ENCODE measurements at regions not wholly inside any gene's neighbourhood (a gene's known extent, or its start where the extent isn't known, plus 50 kb on each side); places are given as distances from the start of the nearest gene placed in this dataset.

GRCh38 chr9:108553111-108553635 lies 302.6 kb downstream of the ACTL7B start:
- no peak overlapping the region for H4K5ac ChIP-seq (ENCODE audit: insufficient read length, low read depth, low read length)
- H2BK12ac ChIP-seq (ENCODE audit: insufficient read length, low read depth, low read length) = no peak overlapping the region
- no peaks in the 10 kb centered on the region for H4K20me1 ChIP-seq (ENCODE audit: control insufficient read depth, insufficient read depth, insufficient read length)
- no peaks in the 10 kb centered on the region for H3K79me2 ChIP-seq (ENCODE audit: insufficient read depth, low read length)
- H2AFZ ChIP-seq (ENCODE audit: low read length) = no peak overlapping the region
- peaks cover 1% of the 10 kb centered on the region for H3K27me3 Mint-ChIP-seq (ENCODE audit: low read depth)
- H3K14ac ChIP-seq (ENCODE audit: insufficient read depth, low read length) = no peak overlapping the region
- DNase-seq = no peak
- H4K91ac ChIP-seq (ENCODE audit: insufficient read length, low read depth, low read length) = no peak overlapping the region
- no peak overlapping the region for H2AK5ac ChIP-seq (ENCODE audit: insufficient read length, low read length)
- H3T11ph ChIP-seq (ENCODE audit: low read length) = no peak overlapping the region
- H3K9me3 Mint-ChIP-seq = no peaks in the 10 kb centered on the region
- H3K4ac ChIP-seq (ENCODE audit: low read depth, low read length) = no peak overlapping the region
- no peaks in the 10 kb centered on the region for H3K79me1 ChIP-seq (ENCODE audit: insufficient read depth, low read depth, low read length, poor library complexity, severe bottlenecking)
- no peak overlapping the region for H2BK5ac ChIP-seq (ENCODE audit: insufficient read length, low read length)
- H3K4me1 ChIP-seq (ENCODE audit: insufficient read depth, low read length) = no peaks in the 10 kb centered on the region
- no peak overlapping the region for H2BK120ac ChIP-seq (ENCODE audit: low read depth, low read length, poor library complexity, severe bottlenecking)
- H3K23ac ChIP-seq (ENCODE audit: insufficient read length, low read depth, low read length) = no peak overlapping the region
- H3K36me3 Mint-ChIP-seq (ENCODE audit: insufficient read depth in 1 of 3, low read depth in 3 of 3) = no peaks in the 10 kb centered on the region
- no peaks in the 10 kb centered on the region for H3K27me3 ChIP-seq (ENCODE audit: insufficient read depth, low read length)
- TF ChIP-seq, protein P1, sequence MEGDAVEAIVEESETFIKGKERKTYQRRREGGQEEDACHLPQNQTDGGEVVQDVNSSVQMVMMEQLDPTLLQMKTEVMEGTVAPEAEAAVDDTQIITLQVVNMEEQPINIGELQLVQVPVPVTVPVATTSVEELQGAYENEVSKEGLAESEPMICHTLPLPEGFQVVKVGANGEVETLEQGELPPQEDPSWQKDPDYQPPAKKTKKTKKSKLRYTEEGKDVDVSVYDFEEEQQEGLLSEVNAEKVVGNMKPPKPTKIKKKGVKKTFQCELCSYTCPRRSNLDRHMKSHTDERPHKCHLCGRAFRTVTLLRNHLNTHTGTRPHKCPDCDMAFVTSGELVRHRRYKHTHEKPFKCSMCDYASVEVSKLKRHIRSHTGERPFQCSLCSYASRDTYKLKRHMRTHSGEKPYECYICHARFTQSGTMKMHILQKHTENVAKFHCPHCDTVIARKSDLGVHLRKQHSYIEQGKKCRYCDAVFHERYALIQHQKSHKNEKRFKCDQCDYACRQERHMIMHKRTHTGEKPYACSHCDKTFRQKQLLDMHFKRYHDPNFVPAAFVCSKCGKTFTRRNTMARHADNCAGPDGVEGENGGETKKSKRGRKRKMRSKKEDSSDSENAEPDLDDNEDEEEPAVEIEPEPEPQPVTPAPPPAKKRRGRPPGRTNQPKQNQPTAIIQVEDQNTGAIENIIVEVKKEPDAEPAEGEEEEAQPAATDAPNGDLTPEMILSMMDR (conservative IDR thresholded peaks at IDR 0.05) = no peak
- no peak overlapping the region for H3K27ac ChIP-seq (ENCODE audit: insufficient read length, low read depth, low read length)
- H4K8ac ChIP-seq (replicated peaks; ENCODE audit: insufficient read length, low read depth, low read length) = no peak overlapping the region
- H3K56ac ChIP-seq (ENCODE audit: insufficient read length, low read depth, low read length) = no peak overlapping the region
- H2BK20ac ChIP-seq (ENCODE audit: low read depth, low read length, poor library complexity, severe bottlenecking) = no peak overlapping the region
- H3K23me2 ChIP-seq (ENCODE audit: insufficient read length, low read depth, low read length, poor library complexity, severe bottlenecking) = no peaks in the 10 kb centered on the region
- no peaks in the 10 kb centered on the region for H3K9me3 ChIP-seq (ENCODE audit: control insufficient read depth, low read depth, low read length)
- peaks cover 7 to 22% of the 10 kb centered on the region in 2 experiments for H3K4me1 Mint-ChIP-seq
- H2BK15ac ChIP-seq (ENCODE audit: low read depth, low read length) = no peak overlapping the region
- no peak overlapping the region for H3K4me3 Mint-ChIP-seq
- H3K4me2 ChIP-seq (ENCODE audit: insufficient read depth, insufficient read length, low read length) = no peak overlapping the region
- H3K9ac ChIP-seq (ENCODE audit: extremely low read depth, insufficient read length, low read length) = no peak overlapping the region
- no peak overlapping the region for H3K27ac Mint-ChIP-seq
- WGBS (ENCODE audit: extremely low coverage, insufficient read length, low lambda C conversion rate) = no CpG with 5 or more reads among the region's 2 CpGs
- no peak overlapping the region for H3K18ac ChIP-seq (ENCODE audit: insufficient read length, low read depth, low read length)
